PC-3 (cell line): ENCODE measurements at regions not wholly inside any gene's neighbourhood (a gene's known extent, or its start where the extent isn't known, plus 50 kb on each side); places are given as distances from the start of the nearest gene placed in this dataset.

Experiments
- ATAC-seq: fragments of 200-7000 bp; cut with Tn5 transposase; 2 replicates; pipeline ENCODE4 v1.9.1; 2020; ENCODE audit warnings: mild to moderate bottlenecking, moderate library complexity
- BruUV-seq: library from RNA; stranded (reverse); fragments of 400-500 nt; replicated peaks from 2 replicates; lab custom pipeline; 2021; lab: Mats Ljungman, UMichigan
- CTCF ChIA-PET: fragments of 300-600 bp; sonication (Branson Sonifier 250); formaldehyde crosslinking; loops from one replicate; lab custom pipeline; 2022; ENCODE audit warnings: antibody characterized with exemption; lab: Charles Lee
- POLR2A ChIA-PET: fragments of 300-600 bp; sonication (Branson Sonifier 250); formaldehyde crosslinking; loops from one replicate; lab custom pipeline; 2022; ENCODE audit warnings: antibody characterized with exemption; ENCODE audit not compliant: unreplicated experiment; lab: Charles Lee
- DNase-seq: peaks from one replicate; pipeline ENCODE4 v3.0.0-alpha.2; 2015
- H2AFZ ChIP-seq: fragments of 300-600 bp; sonication (generic); 2 replicates; pipeline ENCODE4 v1.6.0; 2016; ENCODE audit warnings: antibody characterized with exemption, low read length
- H3F3A ChIP-seq: fragments of 300-600 bp; sonication (generic); one replicate; pipeline ENCODE4 v1.6.0; 2017; ENCODE audit warnings: antibody characterized with exemption, low read length, control low read depth, mild to moderate bottlenecking; ENCODE audit not compliant: unreplicated experiment
- H3K27ac ChIP-seq: fragments of 300-600 bp; sonication (generic); 2 replicates; pipeline ENCODE4 v1.5.1; 2016; ENCODE audit warnings: mild to moderate bottlenecking, low read length
- H3K27me3 ChIP-seq: fragments of 300-600 bp; sonication (generic); 2 replicates; pipeline ENCODE4 v1.6.1; 2016; ENCODE audit warnings: low read length, mixed read lengths
- H3K36me3 ChIP-seq: fragments of 300-600 bp; sonication (generic); 2 replicates; pipeline ENCODE4 v1.6.1; 2016; ENCODE audit warnings: low read depth, mixed run types, low read length, mixed read lengths
- H3K4me1 ChIP-seq: fragments of 300-600 bp; sonication (generic); 2 replicates; pipeline ENCODE4 v1.5.1; 2016; ENCODE audit warnings: low read length; ENCODE audit not compliant: insufficient read depth
- H3K4me2 ChIP-seq: fragments of 300-600 bp; sonication (generic); 2 replicates; pipeline ENCODE4 v1.6.0; 2016; ENCODE audit warnings: low read length
- H3K4me3 ChIP-seq: fragments of 300-600 bp; sonication (generic); 2 replicates; pipeline ENCODE4 v1.5.1; 2016; ENCODE audit warnings: mild to moderate bottlenecking, low read length, mixed read lengths
- H3K79me2 ChIP-seq: fragments of 300-600 bp; sonication (generic); 2 replicates; pipeline ENCODE4 v1.6.1; 2017; ENCODE audit warnings: low read length, mixed read lengths
- H3K9ac ChIP-seq: fragments of 300-600 bp; sonication (generic); 2 replicates; pipeline ENCODE4 v1.6.0; 2016; ENCODE audit warnings: mild to moderate bottlenecking, low read length
- H3K9me2 ChIP-seq: fragments of 300-600 bp; sonication (generic); replicated peaks from 2 replicates; pipeline ENCODE4 v1.6.1; 2016; ENCODE audit warnings: mixed run types, low read length, mixed read lengths
- H3K9me3 ChIP-seq: fragments of 300-600 bp; sonication (generic); 2 replicates; pipeline ENCODE4 v1.6.1; 2016; ENCODE audit warnings: low read length, mixed read lengths
- H4K20me1 ChIP-seq: fragments of 300-600 bp; sonication (generic); 2 replicates; pipeline ENCODE4 v1.6.1; 2016; ENCODE audit warnings: low read length, mixed read lengths
- EZH2 ChIP-seq: fragments of 300-600 bp; sonication (generic); IDR thresholded peaks from one replicate; pipeline ENCODE4 v1.6.1; 2017; ENCODE audit warnings: antibody characterized with exemption, mild to moderate bottlenecking, low read length; ENCODE audit not compliant: unreplicated experiment
- EZH2phosphoT487 ChIP-seq: fragments of 300-600 bp; sonication (generic); IDR thresholded peaks from 2 replicates; pipeline ENCODE4 v1.6.1; 2018; ENCODE audit warnings: mild to moderate bottlenecking, antibody characterized with exemption, low read length, borderline replicate concordance
- intact Hi-C: fragments of 100-400 bp; cut with micrococcal nuclease; formaldehyde crosslinking; loops from 2 replicates; pipeline ENCODE4 v1.9.0; 2023
- TF ChIP-seq, protein P1 (sequence below): fragments of 300-600 bp; sonication (generic); conservative IDR thresholded peaks from 2 replicates; pipeline ENCODE4 v1.5.1; 2017; ENCODE audit warnings: antibody characterized with exemption, low read depth, mild to moderate bottlenecking, low read length

DNA sequence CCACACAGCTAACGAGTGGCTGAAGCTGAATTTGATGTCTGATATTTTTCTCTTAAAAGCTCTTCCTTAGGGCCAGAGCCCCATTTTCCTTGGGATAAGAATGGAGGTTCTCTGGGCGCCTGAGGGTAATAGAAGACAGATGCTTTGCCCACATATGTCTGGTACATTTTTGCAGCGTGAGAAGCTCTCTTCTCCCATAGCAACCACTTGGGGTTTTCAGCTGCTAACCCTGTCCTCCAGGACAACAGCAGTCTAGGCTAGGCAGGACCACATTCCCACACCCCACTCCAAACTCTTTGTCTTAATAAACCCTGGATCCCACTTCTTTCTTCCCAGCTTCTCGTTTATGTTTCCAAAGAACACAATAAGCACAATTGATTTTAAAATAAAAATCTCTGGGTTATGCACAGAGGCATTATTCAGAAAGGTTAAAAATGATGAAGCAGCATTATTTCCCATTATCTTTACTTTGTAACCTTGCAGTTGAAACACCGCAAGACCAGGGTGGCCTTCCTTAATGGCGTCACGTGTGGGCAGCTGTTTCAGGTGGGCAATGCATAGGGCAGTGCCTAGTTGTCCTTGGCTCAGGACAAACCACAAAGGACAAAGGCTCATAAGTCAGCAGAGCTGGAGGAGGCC, 56.5 kb upstream of the NTRK3 start:
- Histone ChIP-seq H3K9me2 (no peaks in the 10 kb centered on the region), H3K4me3 (no peak overlapping the region), H3K9ac (no peak overlapping the region), H3K9me3 (no peaks in the 10 kb centered on the region), H4K20me1 (no peaks in the 10 kb centered on the region), H3K4me1 (no peaks in the 10 kb centered on the region), H3F3A (no peaks in the 10 kb centered on the region), H3K27ac (no peak overlapping the region), H2AFZ (no peak overlapping the region), H3K27me3 (no peaks in the 10 kb centered on the region), H3K4me2 (no peak overlapping the region), H3K36me3 (no peaks in the 10 kb centered on the region), H3K79me2 (no peaks in the 10 kb centered on the region)
- TF ChIP-seq, protein P1, sequence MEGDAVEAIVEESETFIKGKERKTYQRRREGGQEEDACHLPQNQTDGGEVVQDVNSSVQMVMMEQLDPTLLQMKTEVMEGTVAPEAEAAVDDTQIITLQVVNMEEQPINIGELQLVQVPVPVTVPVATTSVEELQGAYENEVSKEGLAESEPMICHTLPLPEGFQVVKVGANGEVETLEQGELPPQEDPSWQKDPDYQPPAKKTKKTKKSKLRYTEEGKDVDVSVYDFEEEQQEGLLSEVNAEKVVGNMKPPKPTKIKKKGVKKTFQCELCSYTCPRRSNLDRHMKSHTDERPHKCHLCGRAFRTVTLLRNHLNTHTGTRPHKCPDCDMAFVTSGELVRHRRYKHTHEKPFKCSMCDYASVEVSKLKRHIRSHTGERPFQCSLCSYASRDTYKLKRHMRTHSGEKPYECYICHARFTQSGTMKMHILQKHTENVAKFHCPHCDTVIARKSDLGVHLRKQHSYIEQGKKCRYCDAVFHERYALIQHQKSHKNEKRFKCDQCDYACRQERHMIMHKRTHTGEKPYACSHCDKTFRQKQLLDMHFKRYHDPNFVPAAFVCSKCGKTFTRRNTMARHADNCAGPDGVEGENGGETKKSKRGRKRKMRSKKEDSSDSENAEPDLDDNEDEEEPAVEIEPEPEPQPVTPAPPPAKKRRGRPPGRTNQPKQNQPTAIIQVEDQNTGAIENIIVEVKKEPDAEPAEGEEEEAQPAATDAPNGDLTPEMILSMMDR = no peak
- TF ChIP-seq EZH2phosphoT487 (no peak), EZH2 (no peak)
- ChIA-PET POLR2A (no interaction called here), CTCF (no interaction called here)
- no peak for ATAC-seq
- intact Hi-C loops = no loop called here
- DNase-seq = no peak
- BruUV-seq = no TSS peak

- Histone ChIP-seq H3K79me2 (no peaks in the 10 kb centered on the region), H3K27ac (no peak overlapping the region), H2AFZ (no peak overlapping the region), H3K9me3 (no peaks in the 10 kb centered on the region), H3F3A (no peaks in the 10 kb centered on the region), H3K4me2 (no peak overlapping the region), H4K20me1 (no peaks in the 10 kb centered on the region), H3K36me3 (no peaks in the 10 kb centered on the region), H3K9me2 (no peaks in the 10 kb centered on the region), H3K9ac (no peak overlapping the region), H3K4me1 (no peaks in the 10 kb centered on the region), H3K27me3 (no peaks in the 10 kb centered on the region), H3K4me3 (no peak overlapping the region)
- no peak for DNase-seq
- CTCF ChIA-PET = no interaction called here
- intact Hi-C loops = no loop called here
- POLR2A ChIA-PET = no interaction called here
- ATAC-seq = no peak
- BruUV-seq = no TSS peak
- TF ChIP-seq, protein P1 = no peak
- TF ChIP-seq EZH2 = no peak
- no peak for TF ChIP-seq EZH2phosphoT487
These were observed 52.8 kb upstream of the NTRK3 start for GRCh38 chr15:88309363-88309762.

DNA sequence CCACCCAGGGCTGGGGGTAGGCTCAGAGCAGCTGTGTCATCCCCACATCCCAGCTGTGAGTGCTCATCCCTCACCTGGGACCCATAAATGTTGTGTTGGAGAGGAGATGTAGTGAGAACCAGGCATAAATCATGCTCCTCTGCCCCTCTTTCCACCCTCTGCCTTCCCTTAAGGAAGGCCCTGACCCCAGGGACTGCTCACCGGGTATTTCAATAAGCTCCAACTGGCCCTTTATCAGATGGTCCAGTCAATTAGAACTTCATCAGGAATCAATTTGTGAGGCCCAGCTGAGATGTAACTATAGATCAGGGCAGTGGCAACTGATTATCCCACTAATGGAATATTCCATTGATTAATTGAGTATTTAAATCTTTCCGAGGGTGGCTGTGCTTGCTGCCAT, 50.8 kb upstream of the NTRK3 start:
- H3K36me3 ChIP-seq = no peaks in the 10 kb centered on the region
- intact Hi-C loops = no loop called here
- DNase-seq = no peak
- no TSS peak for BruUV-seq
- no peak overlapping the region for H3K4me2 ChIP-seq
- H3K9ac ChIP-seq = no peak overlapping the region
- ChIA-PET CTCF (no interaction called here), POLR2A (no interaction called here)
- no peak overlapping the region for H3K4me3 ChIP-seq
- ATAC-seq = no peak
- H3K9me3 ChIP-seq = no peaks in the 10 kb centered on the region
- no peaks in the 10 kb centered on the region for H3F3A ChIP-seq
- H3K4me1 ChIP-seq = no peaks in the 10 kb centered on the region
- TF ChIP-seq EZH2 = no peak
- TF ChIP-seq EZH2phosphoT487 = no peak
- TF ChIP-seq, protein P1 = no peak
- H3K9me2 ChIP-seq = no peaks in the 10 kb centered on the region
- H3K27ac ChIP-seq = no peak overlapping the region
- no peaks in the 10 kb centered on the region for H3K79me2 ChIP-seq
- H4K20me1 ChIP-seq = no peaks in the 10 kb centered on the region
- no peak overlapping the region for H2AFZ ChIP-seq
- no peaks in the 10 kb centered on the region for H3K27me3 ChIP-seq
